Ishikawa (cell line): ENCODE measurements at regions not wholly inside any gene's neighbourhood (a gene's known extent, or its start where the extent isn't known, plus 50 kb on each side); places are given as distances from the start of the nearest gene placed in this dataset.

ENCODE experiments used
- CEBPB ChIP-seq: IDR thresholded peaks from 2 replicates; pipeline ENCODE4 v1.6.1; 2012
- CREB1 ChIP-seq: IDR thresholded peaks from 2 replicates; pipeline ENCODE4 v1.6.1; 2012; ENCODE audit warnings: low read depth
- EGR1 ChIP-seq: IDR thresholded peaks from 2 replicates; pipeline ENCODE4 v1.6.1; 2012
- EP300 ChIP-seq: IDR thresholded peaks from 2 replicates; pipeline ENCODE4 v1.6.1; 2012; ENCODE audit warnings: borderline replicate concordance
- FOXM1 ChIP-seq: IDR thresholded peaks from 2 replicates; pipeline ENCODE4 v1.6.1; 2012; ENCODE audit warnings: low read depth, borderline replicate concordance
- MAX ChIP-seq: IDR thresholded peaks from 2 replicates; pipeline ENCODE4 v1.6.1; 2012
- NFIC ChIP-seq: IDR thresholded peaks from 2 replicates; pipeline ENCODE4 v1.6.1; 2012
- RAD21 ChIP-seq: IDR thresholded peaks from 2 replicates; pipeline ENCODE4 v1.6.1; 2012; ENCODE audit warnings: low read depth
- REST ChIP-seq: IDR thresholded peaks from 2 replicates; pipeline ENCODE4 v1.6.1; 2012; ENCODE audit warnings: low read depth, mild to moderate bottlenecking
- TAF1 ChIP-seq: IDR thresholded peaks from 2 replicates; pipeline ENCODE4 v1.6.1; 2012; ENCODE audit warnings: low read depth, mild to moderate bottlenecking
- TCF12 ChIP-seq: IDR thresholded peaks from 2 replicates; pipeline ENCODE4 v1.6.1; 2012; ENCODE audit warnings: low read depth
- TEAD4 ChIP-seq: IDR thresholded peaks from 2 replicates; pipeline ENCODE4 v1.6.1; 2012
- YY1 ChIP-seq: IDR thresholded peaks from 2 replicates; pipeline ENCODE4 v1.6.1; 2012; ENCODE audit warnings: low read depth
- ZBTB7A ChIP-seq: IDR thresholded peaks from 2 replicates; pipeline ENCODE4 v1.6.1; 2012; ENCODE audit warnings: low read depth
- TF ChIP-seq, protein P1 (sequence below): IDR thresholded peaks from 2 replicates; pipeline ENCODE4 v1.6.1; 2012

GRCh38 chr9:105069285-105069684 is 141.3 kb upstream of the ABCA1 start:
- TF ChIP-seq, protein P1, sequence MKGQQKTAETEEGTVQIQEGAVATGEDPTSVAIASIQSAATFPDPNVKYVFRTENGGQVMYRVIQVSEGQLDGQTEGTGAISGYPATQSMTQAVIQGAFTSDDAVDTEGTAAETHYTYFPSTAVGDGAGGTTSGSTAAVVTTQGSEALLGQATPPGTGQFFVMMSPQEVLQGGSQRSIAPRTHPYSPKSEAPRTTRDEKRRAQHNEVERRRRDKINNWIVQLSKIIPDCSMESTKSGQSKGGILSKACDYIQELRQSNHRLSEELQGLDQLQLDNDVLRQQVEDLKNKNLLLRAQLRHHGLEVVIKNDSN = no peak
- TF ChIP-seq FOXM1 (no peak), TAF1 (no peak), RAD21 (no peak), CREB1 (no peak), CEBPB (no peak), EP300 (no peak), EGR1 (no peak), ZBTB7A (no peak), MAX (no peak), TCF12 (no peak)

DNA sequence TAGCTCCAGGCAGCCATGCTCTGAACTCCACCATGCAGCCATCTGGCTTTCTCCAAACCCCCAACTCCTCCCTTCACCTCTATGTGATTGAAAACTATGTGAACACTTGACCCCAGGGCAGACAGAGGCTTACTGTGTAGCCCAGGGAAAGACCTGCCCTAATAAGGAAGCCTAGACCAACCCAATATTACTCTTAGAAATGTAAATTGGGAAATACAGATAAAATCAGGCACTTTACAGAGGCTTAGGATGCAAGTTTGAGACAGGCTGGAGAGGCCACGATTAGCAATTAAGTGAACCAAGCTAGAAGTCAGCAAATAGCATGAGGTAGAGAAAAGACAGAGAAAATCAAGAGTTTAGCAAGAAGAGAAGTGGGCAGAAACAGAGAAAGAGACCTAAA is 141.7 kb upstream of the ABCA1 start:
- TF ChIP-seq EP300 = no peak
- TF ChIP-seq MAX = no peak
- no peak for TF ChIP-seq FOXM1
- TF ChIP-seq TAF1 = no peak
- TF ChIP-seq TEAD4 = no peak

- TF ChIP-seq FOXM1 = no peak
- TF ChIP-seq ZBTB7A = no peak
- TF ChIP-seq, protein P1 = no peak
- no peak for TF ChIP-seq CEBPB
- no peak for TF ChIP-seq CREB1
- no peak for TF ChIP-seq EGR1
- no peak for TF ChIP-seq RAD21
- no peak for TF ChIP-seq MAX
- no peak for TF ChIP-seq NFIC
- TF ChIP-seq REST = no peak
Measured at GRCh38 chr9:105070176-105070575, 142.2 kb upstream of the ABCA1 start.

- TF ChIP-seq REST (no peak), CREB1 (no peak), EP300 (no peak), CEBPB (no peak), YY1 (no peak), TAF1 (no peak), RAD21 (no peak), ZBTB7A (no peak), FOXM1 (no peak), TEAD4 (no peak), TCF12 (no peak), MAX (no peak), EGR1 (no peak), NFIC (no peak)
- TF ChIP-seq, protein P1 = no peak
Measured at GRCh38 chr9:105072476-105072875, 144.5 kb upstream of the ABCA1 start.

DNA sequence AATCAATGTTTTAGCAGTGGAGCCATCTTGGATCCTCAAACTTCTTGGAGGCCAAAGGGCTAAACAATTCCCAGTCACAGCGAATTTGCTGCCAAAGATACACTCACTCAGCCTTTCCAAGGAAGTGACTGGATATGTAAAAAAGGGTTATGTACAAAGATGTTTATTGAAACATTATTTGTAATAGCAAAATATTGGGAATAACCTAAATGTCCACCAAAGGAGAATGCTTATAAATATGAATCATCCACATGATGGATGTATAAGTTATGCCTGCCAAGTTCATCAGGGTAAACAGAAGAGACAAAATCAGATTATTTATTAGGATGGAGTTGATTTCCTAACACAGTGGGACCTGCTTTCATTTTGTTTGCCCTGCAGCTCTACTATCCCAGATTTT is 145.2 kb upstream of the ABCA1 start:
- TF ChIP-seq TAF1 (no peak), EGR1 (no peak), MAX (no peak), EP300 (no peak)

- TF ChIP-seq ZBTB7A (no peak), REST (no peak), MAX (no peak), CEBPB (no peak), FOXM1 (no peak), NFIC (no peak), TEAD4 (no peak), EGR1 (no peak), TCF12 (no peak), RAD21 (no peak), YY1 (no peak)
- TF ChIP-seq, protein P1 = no peak
Measured at GRCh38 chr9:105074491-105074890, 146.5 kb upstream of the ABCA1 start.
